Activated T-cell treated with anti-CD3 and anti-CD28 coated beads, Interleukin-2, amount 50 U/mL, for 72 hours (primary cell): ENCODE measurements at regions not wholly inside any gene's neighbourhood (a gene's known extent, or its start where the extent isn't known, plus 50 kb on each side); places are given as distances from the start of the nearest gene placed in this dataset.
"Not testable (repeated sequence)": the region's sequence is repeated elsewhere in the genome, so short reads cannot be mapped to it uniquely, and the experiment has no call there.

ENCODE experiments used
- ATAC-seq, 2 donors: fragments of 150-1000 bp; cut with Tn5 transposase; replicated peaks in 1 of 2; 2 replicates each; pipeline ENCODE4 v1.10.0; 2021; ENCODE audit warnings: moderate library complexity in 2 of 2, mild to moderate bottlenecking in 1 of 2
- DNase-seq, 2 donors: peaks; one replicate each; pipeline ENCODE4 v3.0.0; 2021 to 2022; ENCODE audit warnings: mixed read lengths in 1 of 2
- H3K27ac Mint-ChIP-seq: one replicate; pipeline ENCODE4 v1.8.0; 2022; ENCODE audit warnings: mild to moderate bottlenecking, moderate library complexity, mixed read lengths
- H3K27me3 Mint-ChIP-seq: one replicate; pipeline ENCODE4 v1.8.0; 2022; ENCODE audit warnings: low read depth, mixed read lengths
- H3K36me3 Mint-ChIP-seq, 2 donors: one replicate each; pipeline ENCODE4 v1.8.0; 2022; ENCODE audit warnings: mixed read lengths in 2 of 2, mild to moderate bottlenecking in 1 of 2; ENCODE audit not compliant: insufficient read depth in 2 of 2
- H3K4me1 Mint-ChIP-seq: one replicate; pipeline ENCODE4 v1.8.0; 2022; ENCODE audit warnings: low read depth, mixed read lengths
- H3K4me3 Mint-ChIP-seq, 2 donors: one replicate each; pipeline ENCODE4 v1.8.0; 2022; ENCODE audit warnings: mild to moderate bottlenecking in 2 of 2, mixed read lengths in 2 of 2, moderate library complexity in 2 of 2
- H3K9me3 Mint-ChIP-seq, 2 donors: one replicate each; pipeline ENCODE4 v1.8.0; 2022; ENCODE audit warnings: mixed read lengths in 2 of 2

DNA sequence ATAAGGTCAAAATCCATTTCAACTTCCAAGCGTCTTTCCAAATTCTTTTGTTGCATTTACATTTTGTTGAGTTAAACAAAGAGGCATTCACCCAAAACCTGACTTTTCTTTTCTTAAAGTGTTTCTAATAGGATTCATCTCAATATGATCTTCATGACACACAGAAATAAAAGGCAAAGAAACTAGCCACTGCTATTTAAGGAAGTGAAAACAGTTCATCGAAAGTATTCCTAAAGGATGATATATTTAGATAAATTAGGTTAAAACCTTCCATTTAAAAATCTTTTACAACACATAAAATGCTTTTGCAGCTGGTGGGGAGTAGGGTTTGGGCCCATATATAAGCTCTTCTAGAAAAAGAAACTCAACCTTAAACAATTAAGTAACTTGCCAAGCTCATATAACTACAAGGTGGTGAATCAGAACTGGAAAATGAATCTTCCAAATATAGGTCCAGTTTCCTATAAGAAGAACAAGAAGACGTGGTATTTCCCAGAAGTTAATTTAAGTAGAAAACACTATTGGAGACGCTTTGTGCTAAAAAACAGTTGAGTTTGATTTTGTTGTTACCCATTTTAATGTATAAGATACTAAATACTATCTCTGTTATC is 336.0 kb upstream of the HNRNPA3 start:
- Mint-ChIP-seq H3K4me3 (no peak overlapping the region), H3K9me3 (peaks cover 4 to 10% of the 10 kb centered on the region in 2 donors), H3K27me3 (no peaks in the 10 kb centered on the region), H3K36me3 (peaks cover 3 to 5% of the 10 kb centered on the region in 2 donors), H3K4me1 (peaks cover 7% of the 10 kb centered on the region), H3K27ac (peak overlapping the region; percentile 35)
- DNase-seq (no peak), ATAC-seq (no peak)

DNA sequence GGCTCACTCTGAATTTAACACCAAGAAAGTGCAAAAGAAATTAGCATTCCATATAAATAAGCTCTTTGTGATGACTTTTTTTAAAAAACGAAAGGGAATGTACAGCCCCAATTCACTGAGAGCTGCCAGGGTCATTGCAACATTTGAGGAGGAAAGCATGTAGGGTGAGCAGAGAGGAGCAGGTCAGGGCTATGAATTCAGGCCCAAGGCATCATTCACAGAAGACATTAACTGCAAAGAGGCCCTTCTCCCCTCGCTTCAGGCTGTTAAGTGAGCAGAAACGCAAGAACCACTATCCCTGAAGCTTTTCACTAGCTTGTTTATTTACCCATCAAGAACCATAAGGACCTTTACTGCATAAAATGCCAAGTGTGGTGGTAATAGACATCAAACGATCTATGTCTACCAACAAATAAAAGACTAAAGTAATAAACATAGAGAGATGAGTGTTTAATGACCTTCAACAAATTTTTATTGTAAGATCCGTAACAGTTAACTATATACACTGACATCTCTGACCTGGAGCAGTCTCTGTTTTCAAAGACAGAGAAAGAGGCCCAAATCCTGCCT is 333.1 kb upstream of the HNRNPA3 start:
- Mint-ChIP-seq H3K27me3 (no peaks in the 10 kb centered on the region), H3K9me3 (peaks cover 1 to 2% of the 10 kb centered on the region in 2 donors), H3K27ac (no peak overlapping the region), H3K4me1 (peaks cover 7% of the 10 kb centered on the region), H3K4me3 (no peak overlapping the region), H3K36me3 (no peaks in the 10 kb centered on the region)
- DNase-seq (no peak), ATAC-seq (no peak)

DNA sequence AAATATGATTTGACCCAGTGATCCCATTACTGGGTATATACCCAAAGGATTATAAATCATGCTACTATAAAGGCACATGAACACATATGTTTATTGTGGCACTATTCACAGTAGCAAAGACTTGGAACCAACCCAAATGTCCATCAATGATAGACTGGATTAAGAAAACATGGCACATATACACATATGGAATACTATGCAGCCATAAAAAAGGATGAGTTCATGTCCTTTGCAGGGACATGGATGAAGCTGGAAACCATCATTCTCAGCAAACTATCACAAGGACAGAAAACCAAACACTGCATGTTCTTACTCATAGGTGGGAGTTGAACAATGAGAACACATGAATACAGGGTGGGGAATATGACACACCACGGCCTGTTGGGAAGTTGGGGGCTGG is 330.5 kb upstream of the HNRNPA3 start:
- H3K4me1 Mint-ChIP-seq, H3K27ac Mint-ChIP-seq, ATAC-seq, H3K27me3 Mint-ChIP-seq, H3K4me3 Mint-ChIP-seq, H3K36me3 Mint-ChIP-seq, H3K9me3 Mint-ChIP-seq, DNase-seq: not testable (repeated sequence)

DNA sequence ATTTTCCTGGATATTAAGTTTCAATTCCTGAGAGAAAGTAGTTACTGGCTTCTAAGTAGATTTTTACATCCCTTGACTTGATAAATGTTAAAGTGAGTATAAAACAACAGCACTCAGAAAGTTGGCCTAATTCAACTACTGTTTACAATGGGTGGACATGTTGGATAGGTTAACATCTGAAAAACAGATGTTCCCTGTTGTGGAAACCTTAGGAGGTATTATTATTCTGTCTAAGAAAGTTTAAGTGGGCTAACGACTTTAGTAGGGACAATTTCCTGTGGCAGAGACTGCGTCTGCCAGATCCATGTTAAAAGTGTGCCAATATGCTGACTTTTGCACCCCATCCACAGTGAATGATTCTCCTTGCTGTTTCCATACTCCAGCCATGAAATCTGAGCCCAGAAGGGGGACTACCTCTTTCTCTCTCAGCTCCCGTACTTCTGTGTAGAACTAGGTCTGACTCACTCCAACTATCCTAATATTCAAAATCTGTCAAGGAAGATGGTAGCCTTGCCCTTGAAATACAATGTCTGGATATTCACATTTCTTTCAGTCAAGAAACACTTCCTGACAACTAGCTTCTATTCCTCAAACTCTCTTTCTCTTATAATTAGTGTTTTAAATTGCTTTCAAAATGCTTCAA is 327.5 kb upstream of the HNRNPA3 start:
- no peaks in the 10 kb centered on the region for H3K36me3 Mint-ChIP-seq
- H3K9me3 Mint-ChIP-seq, result no peaks in the 10 kb centered on the region
- no peak overlapping the region for H3K4me3 Mint-ChIP-seq
- ATAC-seq (no peak), DNase-seq (no peak)
- no peaks in the 10 kb centered on the region for H3K27me3 Mint-ChIP-seq
- H3K27ac Mint-ChIP-seq, result no peak overlapping the region
- no peaks in the 10 kb centered on the region for H3K4me1 Mint-ChIP-seq

DNA sequence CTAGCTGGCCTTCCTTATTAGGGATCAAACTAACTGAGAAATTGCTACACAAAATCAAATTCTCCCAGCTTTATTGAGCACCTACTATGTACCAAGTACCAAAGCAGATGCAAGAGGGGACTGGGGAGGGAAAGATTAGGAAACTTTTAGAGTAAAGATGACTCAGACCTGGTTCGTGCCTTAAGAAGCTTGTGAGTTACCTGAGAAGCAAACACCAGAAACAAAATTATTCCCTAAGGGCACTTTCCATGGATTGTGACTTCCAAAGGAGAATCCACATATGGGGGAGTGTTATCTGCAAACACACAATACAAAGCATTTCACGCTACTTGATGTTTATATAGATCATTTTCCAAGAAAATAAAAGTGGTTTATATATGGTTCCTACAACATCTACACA is 326.9 kb upstream of the HNRNPA3 start:
- Mint-ChIP-seq H3K36me3 (no peaks in the 10 kb centered on the region), H3K27ac (no peak overlapping the region), H3K27me3 (no peaks in the 10 kb centered on the region), H3K4me1 (no peaks in the 10 kb centered on the region), H3K9me3 (no peaks in the 10 kb centered on the region), H3K4me3 (no peak overlapping the region)
- no peak for ATAC-seq
- DNase-seq, result no peak

DNA sequence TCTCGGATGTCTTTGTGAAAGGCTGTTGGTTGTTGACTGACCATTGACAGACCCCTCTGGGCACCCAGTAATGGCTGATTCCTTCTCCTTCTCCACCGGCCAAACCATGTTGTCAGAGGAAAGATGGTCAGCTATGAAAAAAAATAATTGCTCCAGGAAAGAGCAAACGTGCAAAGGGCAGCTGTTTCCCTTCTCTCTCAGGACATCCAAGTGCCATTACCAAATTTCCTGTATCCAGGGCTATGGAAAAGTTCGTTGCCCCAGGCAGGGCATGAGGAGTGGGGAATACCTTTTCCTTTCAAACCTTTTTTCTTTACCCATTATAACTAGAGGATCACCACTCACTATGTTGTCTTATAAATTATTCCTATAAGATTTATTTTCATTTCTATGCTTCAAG is 321.5 kb upstream of the HNRNPA3 start:
- Mint-ChIP-seq H3K27ac (no peak overlapping the region), H3K36me3 (no peaks in the 10 kb centered on the region), H3K4me3 (no peak overlapping the region), H3K27me3 (no peaks in the 10 kb centered on the region), H3K9me3 (peaks cover 0 to 2% of the 10 kb centered on the region in 2 donors), H3K4me1 (no peaks in the 10 kb centered on the region)
- DNase-seq (no peak), ATAC-seq (no peak)

DNA sequence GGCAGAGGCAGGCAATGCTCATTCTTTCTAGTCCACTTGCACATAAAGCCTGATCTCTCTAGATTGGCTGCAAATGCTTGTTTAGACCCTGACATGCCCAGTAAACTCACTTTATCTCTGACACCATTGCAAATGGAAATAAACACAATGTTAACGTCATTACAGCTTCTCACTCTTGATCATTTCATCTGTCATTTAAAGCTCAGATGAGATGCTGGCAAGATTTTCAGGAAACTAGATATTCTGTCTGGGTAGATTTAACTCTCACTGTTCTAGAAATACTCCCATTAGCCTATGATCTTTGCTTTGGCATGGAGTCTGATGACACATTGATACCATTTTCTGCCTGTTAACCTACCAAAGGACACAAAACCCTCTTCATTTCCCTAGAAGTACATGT is 320.7 kb upstream of the HNRNPA3 start:
- Mint-ChIP-seq H3K27ac (no peak overlapping the region), H3K4me3 (no peak overlapping the region), H3K36me3 (no peaks in the 10 kb centered on the region), H3K27me3 (no peaks in the 10 kb centered on the region), H3K4me1 (peaks cover 1% of the 10 kb centered on the region), H3K9me3 (peaks cover 0 to 2% of the 10 kb centered on the region in 2 donors)
- no peak for DNase-seq
- no peak for ATAC-seq

DNA sequence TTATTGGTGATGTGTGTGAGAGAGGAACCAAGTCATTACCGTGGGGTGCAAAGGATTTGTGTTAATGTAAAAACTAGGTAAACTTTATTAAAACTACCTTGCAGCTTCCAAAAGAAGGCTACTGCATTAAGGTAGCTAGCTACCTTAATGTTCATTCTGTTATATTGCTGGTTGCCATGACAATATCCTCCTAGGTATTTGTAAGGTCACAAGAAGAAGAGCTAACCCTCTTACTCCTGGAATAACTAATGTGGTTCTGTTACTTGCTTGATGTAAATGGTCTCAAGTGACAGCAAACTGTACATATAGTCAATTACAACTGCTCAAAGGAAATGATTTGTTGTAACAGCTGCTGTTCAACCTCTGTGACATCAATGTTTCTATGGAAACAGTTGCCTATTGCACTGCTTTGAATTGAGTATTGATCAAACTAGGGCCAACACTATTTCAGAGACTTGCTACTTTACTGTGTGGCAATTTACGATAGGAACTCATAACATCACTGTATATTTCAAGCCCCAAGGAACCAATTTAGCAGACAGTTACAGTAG is 319.8 kb upstream of the HNRNPA3 start:
- peaks cover 4% of the 10 kb centered on the region for H3K4me1 Mint-ChIP-seq
- H3K36me3 Mint-ChIP-seq, result no peaks in the 10 kb centered on the region
- H3K9me3 Mint-ChIP-seq, result peaks cover 0 to 2% of the 10 kb centered on the region in 2 donors
- DNase-seq (no peak), ATAC-seq (peak in 1 of 2 donors; percentile 32)
- H3K4me3 Mint-ChIP-seq, result no peak overlapping the region
- H3K27ac Mint-ChIP-seq, result no peak overlapping the region
- H3K27me3 Mint-ChIP-seq, result no peaks in the 10 kb centered on the region

DNA sequence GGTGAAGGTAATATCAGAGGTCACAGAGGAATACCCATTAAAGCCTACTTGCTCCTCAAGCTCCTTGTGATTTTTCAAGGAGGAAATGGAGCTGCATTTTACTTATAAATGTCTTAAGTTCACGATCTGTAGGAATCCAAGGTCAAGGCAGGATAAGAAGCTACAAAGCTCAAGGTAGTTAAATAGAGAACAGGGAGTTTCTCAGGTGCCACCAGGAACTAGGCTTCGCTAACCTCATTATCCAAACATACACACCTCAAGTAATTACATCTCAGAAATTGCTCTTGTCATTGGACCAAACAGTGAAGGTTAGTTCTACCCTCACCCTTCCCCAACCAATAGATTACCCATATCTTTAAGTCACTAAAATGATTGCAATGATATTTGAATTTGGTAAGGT is 317.4 kb upstream of the HNRNPA3 start:
- Mint-ChIP-seq H3K9me3 (peaks cover 0 to 4% of the 10 kb centered on the region in 2 donors), H3K4me1 (peaks cover 4% of the 10 kb centered on the region), H3K27me3 (no peaks in the 10 kb centered on the region), H3K4me3 (no peak overlapping the region), H3K27ac (no peak overlapping the region), H3K36me3 (no peaks in the 10 kb centered on the region)
- ATAC-seq (no peak), DNase-seq (no peak)

DNA sequence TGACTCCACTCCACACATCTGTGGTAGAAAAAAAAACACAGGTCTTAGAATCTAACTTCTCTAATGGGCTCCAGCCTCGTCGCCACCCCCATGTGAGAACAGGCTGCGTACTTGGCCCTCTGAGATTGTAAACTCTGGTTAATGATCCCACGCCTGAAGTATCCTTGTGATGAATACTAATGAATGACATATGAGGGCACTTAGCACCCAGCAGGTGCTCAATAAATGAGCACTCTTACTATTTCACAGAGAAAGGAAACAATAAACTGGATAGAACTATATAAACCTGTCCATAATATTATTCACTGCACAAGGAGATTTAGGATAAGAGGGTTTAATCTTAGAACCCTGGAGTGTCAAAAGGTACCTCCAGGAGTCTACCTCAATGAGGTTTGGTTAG is 310.1 kb upstream of the HNRNPA3 start:
- H3K27ac Mint-ChIP-seq, result no peak overlapping the region
- no peaks in the 10 kb centered on the region for H3K27me3 Mint-ChIP-seq
- no peak for DNase-seq
- H3K9me3 Mint-ChIP-seq, result peaks cover 2 to 5% of the 10 kb centered on the region in 2 donors
- ATAC-seq, result no peak
- no peaks in the 10 kb centered on the region for H3K4me1 Mint-ChIP-seq
- H3K4me3 Mint-ChIP-seq, result no peak overlapping the region
- H3K36me3 Mint-ChIP-seq, result no peaks in the 10 kb centered on the region

DNA sequence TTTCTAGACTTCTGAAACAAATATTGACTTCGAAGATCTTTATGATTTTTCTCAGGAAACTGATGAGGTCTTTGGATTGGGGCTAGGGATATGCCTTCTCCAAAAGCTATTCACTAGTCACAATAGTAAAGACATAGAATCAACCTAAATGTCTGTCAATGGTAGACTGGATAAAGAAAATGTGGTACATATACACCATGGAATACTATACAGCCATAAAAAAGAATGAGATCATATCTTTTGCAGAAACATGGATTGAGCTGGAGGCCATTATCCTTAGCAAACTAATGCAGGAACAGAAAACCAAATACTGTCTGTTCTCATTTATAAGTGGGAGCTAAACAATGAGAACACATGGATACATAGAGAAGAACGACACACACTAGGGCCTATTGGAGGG is 308.5 kb upstream of the HNRNPA3 start:
- H3K9me3 Mint-ChIP-seq, H3K27me3 Mint-ChIP-seq, H3K27ac Mint-ChIP-seq, H3K4me1 Mint-ChIP-seq, ATAC-seq, H3K4me3 Mint-ChIP-seq, DNase-seq, H3K36me3 Mint-ChIP-seq: not testable (repeated sequence)

DNA sequence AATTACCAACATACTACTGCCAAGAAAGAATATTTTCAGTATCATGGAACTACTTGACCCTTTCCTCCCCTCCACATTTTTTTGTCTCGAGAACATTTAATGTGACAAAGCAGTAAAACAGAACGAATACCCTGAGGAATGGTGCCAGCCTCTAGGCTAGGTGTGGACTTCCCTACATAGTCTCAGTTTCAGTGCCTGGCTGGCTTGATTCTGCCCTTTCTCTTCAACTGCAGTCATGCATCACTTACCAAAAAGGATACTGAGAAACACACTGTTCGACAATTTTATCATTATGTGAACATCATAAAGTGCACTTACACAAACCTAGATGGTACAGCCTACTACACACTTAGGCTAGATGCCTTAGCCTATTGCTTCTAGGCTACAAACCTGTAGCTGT is 305.3 kb upstream of the HNRNPA3 start:
- Mint-ChIP-seq H3K4me3 (no peak overlapping the region), H3K27ac (no peak overlapping the region), H3K27me3 (no peaks in the 10 kb centered on the region), H3K4me1 (peaks cover 15% of the 10 kb centered on the region), H3K36me3 (no peaks in the 10 kb centered on the region), H3K9me3 (peaks cover 0 to 5% of the 10 kb centered on the region in 2 donors)
- ATAC-seq, result no peak
- DNase-seq, result no peak

DNA sequence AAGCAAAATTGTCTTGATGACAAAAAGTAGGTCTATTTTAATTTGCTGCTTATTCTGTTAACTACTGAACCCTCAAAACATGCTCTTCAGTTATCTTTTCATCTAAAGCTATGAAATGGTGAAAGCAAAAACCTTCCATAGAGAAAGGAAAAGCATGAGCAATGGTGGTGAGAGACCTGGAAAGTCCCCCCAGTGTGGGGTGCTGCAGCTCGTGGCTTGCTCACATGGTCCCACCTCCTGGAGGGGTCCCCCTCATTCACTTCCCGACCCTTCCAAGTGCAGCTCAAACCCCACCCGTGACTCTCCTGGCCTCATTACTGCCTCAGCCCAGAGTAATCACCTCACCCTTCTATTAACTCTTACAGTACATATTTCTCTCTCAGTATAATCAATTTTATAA is 301.8 kb upstream of the HNRNPA3 start:
- Mint-ChIP-seq H3K27ac (no peak overlapping the region), H3K9me3 (no peaks in the 10 kb centered on the region), H3K36me3 (no peaks in the 10 kb centered on the region), H3K4me1 (peaks cover 15% of the 10 kb centered on the region), H3K4me3 (no peak overlapping the region), H3K27me3 (no peaks in the 10 kb centered on the region)
- ATAC-seq, result peak; percentile 41 to 55
- no peak for DNase-seq
